Ascending aorta (tissue), 2 donors: ENCODE measurements at regions not wholly inside any gene's neighbourhood (a gene's known extent, or its start where the extent isn't known, plus 50 kb on each side); places are given as distances from the start of the nearest gene placed in this dataset.

ENCODE experiments used
- DNase-seq, 2 donors: peaks; one replicate each; pipeline ENCODE4 v3.0.0-alpha.2; 2019; ENCODE audit warnings: low spot score in 2 of 2
- H3K27ac ChIP-seq, 2 donors: fragments of 200-600 bp; sonication (generic); one replicate each; pipeline ENCODE4 v1.5.1; 2016 to 2017; ENCODE audit warnings: mild to moderate bottlenecking in 1 of 2
- H3K27me3 ChIP-seq: fragments of 200-600 bp; sonication (generic); one replicate; pipeline ENCODE4 v1.5.1; 2017
- H3K36me3 ChIP-seq, 2 donors: fragments of 200-600 bp; sonication (generic); one replicate each; pipeline ENCODE4 v1.5.1; 2016
- H3K4me1 ChIP-seq, 2 donors: fragments of 200-600 bp; sonication (generic); one replicate each; pipeline ENCODE4 v1.5.1; 2016 to 2017; ENCODE audit warnings: mild to moderate bottlenecking in 1 of 2
- H3K4me3 ChIP-seq, 2 donors: fragments of 200-600 bp; sonication (generic); one replicate each; pipeline ENCODE4 v1.5.1; 2016 to 2017; ENCODE audit warnings: mild to moderate bottlenecking in 1 of 2
- H3K9me3 ChIP-seq, 2 donors: fragments of 200-600 bp; sonication (generic); one replicate each; pipeline ENCODE4 v1.5.1; 2016
- CTCF ChIP-seq, 3 experiments: fragments of 200-600 bp in 2 of 3; fragments of 450-650 bp in 1 of 3; sonication (generic) in 2 of 3; IDR thresholded peaks; one replicate each; pipeline ENCODE4 v1.5.1; 2016 to 2019; ENCODE audit warnings: antibody characterized with exemption in 3 of 3, mild to moderate bottlenecking in 1 of 3, moderate library complexity in 1 of 3
- intact Hi-C: fragments of 100-400 bp; cut with DNase I; formaldehyde crosslinking; loops from one replicate; pipeline ENCODE4 v1.15.1; 2023

- intact Hi-C loops, result loop anchor here (10.0 kb wide), 1 partner anchor 182 kb away; no protein-coding TSS in a partner anchor
- no peak overlapping the region for H3K4me3 ChIP-seq
- no peaks in the 10 kb centered on the region for H3K27me3 ChIP-seq
- H3K36me3 ChIP-seq, result no peaks in the 10 kb centered on the region
- H3K4me1 ChIP-seq, result no peaks in the 10 kb centered on the region
- TF ChIP-seq CTCF (IDR thresholded peaks at IDR 0.05), result no peak
- H3K27ac ChIP-seq, result no peak overlapping the region
- peaks cover 0 to 10% of the 10 kb centered on the region in 2 donors for H3K9me3 ChIP-seq
- DNase-seq, result no peak
These were observed 97.5 kb upstream of the SHB start for GRCh38 chr9:38166501-38166900.

- no peak for DNase-seq
- no peaks in the 10 kb centered on the region for H3K4me1 ChIP-seq
- no peak overlapping the region for H3K27ac ChIP-seq
- no peak overlapping the region for H3K4me3 ChIP-seq
- H3K9me3 ChIP-seq, result peaks cover 0 to under 1% of the 10 kb centered on the region in 2 donors
- no peak for TF ChIP-seq CTCF (IDR thresholded peaks at IDR 0.05)
- intact Hi-C loops, result loop anchor here (10.0 kb wide), 1 partner anchor 180 kb away; no protein-coding TSS in a partner anchor
- no peaks in the 10 kb centered on the region for H3K27me3 ChIP-seq
- no peaks in the 10 kb centered on the region for H3K36me3 ChIP-seq
These were observed 95.7 kb upstream of the SHB start for GRCh38 chr9:38164659-38165221.

DNA sequence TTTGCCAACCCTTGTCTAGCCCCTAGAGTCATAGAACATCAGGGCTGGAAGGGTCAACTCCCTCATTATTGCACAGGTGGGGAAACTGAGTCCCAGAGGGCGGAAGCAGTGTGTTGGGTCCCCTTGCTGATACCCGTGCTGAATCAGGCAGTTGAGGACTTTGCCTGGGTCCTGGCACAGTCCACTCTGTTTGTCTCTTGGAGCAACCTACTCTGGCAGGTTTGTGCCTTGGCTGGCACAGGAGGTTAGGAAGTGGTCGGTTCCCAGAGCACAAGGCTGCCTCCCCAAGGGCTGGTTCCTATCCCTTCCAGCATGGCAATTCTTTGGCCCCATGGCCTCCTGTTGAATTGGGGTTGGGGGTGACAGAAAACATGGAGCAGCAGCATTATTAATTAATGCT lies 94.5 kb upstream of the SHB start:
- H3K36me3 ChIP-seq, result no peaks in the 10 kb centered on the region
- no peaks in the 10 kb centered on the region for H3K9me3 ChIP-seq
- no peak for TF ChIP-seq CTCF (IDR thresholded peaks at IDR 0.05)
- no peak for DNase-seq
- H3K27me3 ChIP-seq, result no peaks in the 10 kb centered on the region
- no peak overlapping the region for H3K27ac ChIP-seq
- H3K4me3 ChIP-seq, result no peak overlapping the region
- no peaks in the 10 kb centered on the region for H3K4me1 ChIP-seq
- intact Hi-C loops, result loop anchor here (2.0 to 10.0 kb wide), 2 partner anchors 179 to 199 kb away; no protein-coding TSS in a partner anchor

- H3K4me3 ChIP-seq, result no peak overlapping the region
- DNase-seq, result no peak
- H3K36me3 ChIP-seq, result no peaks in the 10 kb centered on the region
- TF ChIP-seq CTCF (IDR thresholded peaks at IDR 0.05), result no peak
- no peak overlapping the region for H3K27ac ChIP-seq
- H3K27me3 ChIP-seq, result no peaks in the 10 kb centered on the region
- no peaks in the 10 kb centered on the region for H3K9me3 ChIP-seq
- no peaks in the 10 kb centered on the region for H3K4me1 ChIP-seq
- intact Hi-C loops, result loop anchor here (2.0 to 10.0 kb wide), 2 partner anchors 178 to 200 kb away; no protein-coding TSS in a partner anchor
These were observed 93.5 kb upstream of the SHB start for GRCh38 chr9:38162332-38163211.

- Histone ChIP-seq H3K27me3 (no peaks in the 10 kb centered on the region), H3K9me3 (no peaks in the 10 kb centered on the region), H3K36me3 (no peaks in the 10 kb centered on the region), H3K4me3 (no peak overlapping the region), H3K27ac (no peak overlapping the region), H3K4me1 (no peaks in the 10 kb centered on the region)
- intact Hi-C loops, result loop anchor here (2.0 to 10.0 kb wide), 3 partner anchors 176 to 256 kb away; partner anchors contain the start of gene SLC25A51
- peak; percentile 57 to 70 (median 69) for TF ChIP-seq CTCF (IDR thresholded peaks at IDR 0.05)
- peak in 1 of 2 donors; percentile 70 for DNase-seq
These were observed 91.7 kb upstream of the SHB start for GRCh38 chr9:38160613-38161215.
